UCSD-AML1 (cell line): ENCODE measurements at regions not wholly inside any gene's neighbourhood (a gene's known extent, or its start where the extent isn't known, plus 50 kb on each side); places are given as distances from the start of the nearest gene placed in this dataset.
"Not testable (repeated sequence)": the region's sequence is repeated elsewhere in the genome, so short reads cannot be mapped to it uniquely, and the experiment has no call there.

Experiments used
- DNase-seq: peaks from one replicate; lab custom pipeline; 2025; ENCODE audit not compliant: unreplicated experiment; lab: John Stamatoyannopoulos, UW

DNA sequence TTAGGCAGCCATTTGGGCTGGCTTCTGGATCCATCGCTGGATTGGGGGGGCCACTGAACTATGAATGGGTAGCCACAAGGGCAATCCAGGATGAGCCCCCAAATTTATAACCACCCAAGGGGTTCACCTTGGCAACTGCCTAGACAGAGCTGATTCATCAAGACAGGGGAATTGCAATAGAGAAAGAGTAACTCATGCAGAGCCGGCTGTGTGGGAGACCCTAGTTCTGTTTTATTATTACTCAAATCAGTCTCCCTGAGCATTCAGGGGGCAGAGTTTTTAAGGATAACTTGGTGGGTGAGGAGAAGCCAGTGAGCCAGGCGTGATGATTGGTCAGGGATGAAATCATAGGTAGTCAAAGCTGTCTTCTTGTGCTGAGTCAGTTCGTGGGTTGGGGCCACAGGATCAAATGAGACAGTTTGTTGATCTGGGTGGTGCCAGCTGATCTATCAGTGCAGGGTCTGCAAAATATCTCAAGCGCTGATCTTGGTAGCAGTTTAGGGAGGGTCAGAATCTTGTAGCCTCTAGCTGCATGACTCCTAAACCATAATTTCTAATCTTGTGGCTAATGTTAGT is 57.9 kb downstream of the DNAJB9 start:
- no peak for DNase-seq

DNA sequence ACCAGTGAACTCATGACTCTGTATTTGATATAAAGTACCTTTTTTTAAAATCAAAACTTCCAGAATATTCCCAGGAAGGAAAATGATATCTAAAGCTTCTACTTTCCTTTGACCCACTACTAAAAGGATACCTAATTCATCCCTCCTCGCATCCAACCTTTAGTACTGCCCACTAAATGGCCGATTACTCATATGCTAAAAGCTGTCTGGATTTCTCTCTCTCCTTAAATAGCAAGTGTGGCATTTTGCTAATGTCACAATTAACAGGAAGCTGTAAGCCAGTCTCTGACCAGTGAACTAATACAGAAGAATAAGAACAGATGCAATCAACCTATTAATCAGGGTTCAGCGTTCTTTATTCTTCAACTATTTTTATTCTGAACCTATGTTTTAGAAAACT is 59.0 kb downstream of the DNAJB9 start:
- no peak for DNase-seq

DNA sequence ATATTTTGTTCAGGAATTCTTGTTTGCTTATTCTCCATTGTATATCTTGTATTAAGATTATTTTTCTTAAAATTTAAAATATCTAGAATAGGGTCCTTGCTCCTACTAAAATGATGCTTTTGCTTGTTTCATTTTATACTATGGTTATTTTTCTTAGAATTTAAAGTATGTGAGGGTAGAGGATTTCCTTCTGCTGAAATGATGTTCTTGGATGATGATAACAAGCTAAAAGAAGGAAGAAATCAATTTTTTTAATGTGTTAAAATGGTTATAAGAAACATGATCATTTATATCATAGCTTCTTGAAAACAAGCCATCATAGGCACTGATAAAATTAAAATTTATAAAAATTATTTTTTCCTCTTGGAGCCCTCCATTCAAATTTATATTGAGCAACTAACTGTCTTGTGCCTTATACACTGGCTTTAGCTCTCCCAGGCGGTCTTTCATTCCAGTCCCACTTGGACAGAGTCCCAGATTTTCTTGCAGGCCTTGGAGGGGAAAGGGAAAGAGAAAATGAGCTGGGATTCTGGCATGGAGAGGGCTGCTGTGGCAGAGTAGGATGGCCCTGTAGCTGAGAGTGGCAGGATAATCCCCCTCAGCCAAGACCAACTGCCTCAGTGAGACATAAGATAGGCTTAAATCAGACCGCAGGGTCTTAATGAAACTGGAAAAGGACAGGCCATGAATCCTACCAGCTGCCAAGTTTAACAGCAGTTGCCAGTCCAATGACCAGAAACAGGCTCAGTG is 60.2 kb downstream of the DNAJB9 start:
- DNase-seq: no peak

DNA sequence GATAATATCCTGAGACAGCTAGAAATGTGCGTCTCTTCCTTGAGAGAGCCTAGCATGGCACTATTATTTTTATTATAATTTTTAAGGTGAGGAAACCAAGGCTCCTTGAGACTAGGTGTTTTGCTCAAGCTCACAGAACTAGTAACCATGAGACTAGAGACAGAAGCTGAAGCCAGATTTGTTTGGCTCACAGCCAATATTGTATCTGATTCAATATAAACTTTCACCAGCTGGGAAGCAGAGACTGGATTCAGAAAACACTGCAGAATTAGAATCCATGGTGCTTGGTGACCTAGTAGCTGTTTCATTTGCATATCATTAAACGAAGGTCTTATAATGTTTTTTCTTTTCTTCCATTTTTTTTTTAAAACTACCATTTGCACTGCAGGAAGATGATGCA is 64.4 kb downstream of the DNAJB9 start:
- no peak for DNase-seq

DNA sequence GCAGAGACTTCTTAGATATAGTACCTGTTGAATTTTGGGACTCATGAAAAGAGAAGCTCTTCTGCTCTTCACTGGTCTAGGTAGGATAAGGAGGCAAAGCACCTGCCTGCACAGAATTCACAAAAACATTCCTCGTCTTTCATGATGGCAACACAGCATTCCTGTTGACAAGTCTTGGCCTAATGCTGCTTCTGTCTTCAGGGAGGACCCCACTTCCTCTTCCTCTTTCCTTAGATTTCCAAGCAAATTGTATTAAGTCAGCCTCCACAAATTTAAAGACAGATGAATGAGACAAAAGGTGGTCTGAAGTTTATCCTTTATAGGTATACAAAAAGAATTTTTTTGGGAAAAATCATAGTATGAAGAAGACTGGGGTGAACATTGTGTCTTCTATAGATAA is 64.9 kb downstream of the DNAJB9 start:
- no peak for DNase-seq

DNA sequence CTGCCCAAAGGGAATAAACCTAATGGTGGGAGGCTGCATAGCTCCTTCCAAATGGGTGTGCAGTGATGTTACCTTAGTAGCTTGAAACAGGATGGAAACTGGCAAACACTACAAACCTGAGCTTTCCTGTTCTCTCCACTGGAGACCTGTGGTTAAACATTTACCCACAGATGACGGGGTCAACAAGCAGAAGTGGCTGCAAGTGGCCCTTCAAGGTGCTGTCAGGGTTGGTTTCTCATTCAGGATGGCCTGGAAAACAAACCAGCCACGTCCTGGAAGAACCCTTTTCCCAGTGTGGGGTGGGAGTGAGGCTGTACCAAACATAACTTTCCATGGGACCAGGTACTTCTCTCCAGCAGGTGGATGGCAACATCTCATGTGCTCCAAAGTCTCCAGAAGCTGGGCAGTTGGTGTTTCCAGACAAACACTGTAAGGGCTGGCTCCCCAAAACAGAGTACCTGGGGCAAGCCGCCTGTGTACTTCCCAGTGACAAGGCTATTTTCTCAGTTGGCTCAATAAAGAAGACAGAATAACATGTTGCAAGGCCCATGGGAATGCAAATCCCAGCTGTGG is 67.5 kb downstream of the DNAJB9 start:
- no peak for DNase-seq

DNA sequence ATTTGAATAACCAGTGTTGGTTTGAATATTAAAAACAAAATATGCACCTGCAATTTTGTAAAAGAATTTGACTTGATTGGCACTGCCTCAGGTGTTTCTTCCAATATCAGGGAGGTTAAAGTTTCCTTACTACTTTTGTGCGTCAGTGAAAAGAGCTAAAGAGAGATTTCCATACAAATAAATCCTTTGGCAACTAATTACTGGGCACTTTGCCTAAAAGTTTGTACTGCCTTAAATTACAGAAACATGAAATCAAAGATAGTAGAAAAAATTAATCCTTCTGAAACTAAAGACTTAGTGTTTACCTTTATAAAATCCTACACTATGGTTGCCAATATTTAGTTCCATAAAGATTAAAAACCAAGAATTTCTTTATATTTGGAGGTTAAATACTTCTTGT is 72.5 kb downstream of the DNAJB9 start:
- no peak for DNase-seq

DNA sequence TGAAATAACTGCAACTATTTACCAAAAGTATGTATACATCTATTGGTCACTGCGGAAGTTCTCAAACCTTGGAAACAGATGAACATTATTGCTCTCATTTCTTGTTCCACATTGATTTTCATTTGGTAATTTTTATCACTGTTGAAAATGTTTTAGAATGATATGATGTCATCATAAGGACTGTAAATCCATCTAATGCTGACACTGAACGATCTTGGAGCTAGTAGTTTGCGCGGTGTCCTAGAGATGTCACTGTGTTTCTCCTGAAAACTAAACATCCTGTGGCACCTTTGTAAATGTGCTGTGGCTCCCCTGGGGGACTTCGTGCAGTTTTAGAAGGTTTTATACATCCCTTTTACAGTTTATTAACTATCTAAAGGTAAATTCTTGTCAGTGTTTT is 73.5 kb downstream of the DNAJB9 start:
- DNase-seq: no peak

DNA sequence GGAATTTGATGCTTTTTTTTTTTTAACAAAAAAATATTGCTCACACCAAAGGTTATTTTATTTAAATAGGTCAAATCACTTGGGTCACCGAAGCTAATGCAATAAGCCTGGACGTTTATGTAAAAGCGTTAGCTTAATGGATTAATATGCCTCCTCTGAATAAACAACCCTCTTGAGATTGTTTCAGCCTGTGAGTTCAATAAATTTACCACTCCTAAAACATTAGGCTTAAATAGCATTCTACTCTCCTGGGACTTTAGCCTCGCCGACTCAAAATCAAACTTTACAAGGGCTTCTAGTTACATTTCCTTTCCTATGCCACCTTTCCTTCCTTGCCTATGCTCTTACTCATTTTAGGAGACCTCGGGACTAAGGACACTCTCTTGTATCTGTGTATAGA is 79.3 kb downstream of the DNAJB9 start:
- no peak for DNase-seq

DNA sequence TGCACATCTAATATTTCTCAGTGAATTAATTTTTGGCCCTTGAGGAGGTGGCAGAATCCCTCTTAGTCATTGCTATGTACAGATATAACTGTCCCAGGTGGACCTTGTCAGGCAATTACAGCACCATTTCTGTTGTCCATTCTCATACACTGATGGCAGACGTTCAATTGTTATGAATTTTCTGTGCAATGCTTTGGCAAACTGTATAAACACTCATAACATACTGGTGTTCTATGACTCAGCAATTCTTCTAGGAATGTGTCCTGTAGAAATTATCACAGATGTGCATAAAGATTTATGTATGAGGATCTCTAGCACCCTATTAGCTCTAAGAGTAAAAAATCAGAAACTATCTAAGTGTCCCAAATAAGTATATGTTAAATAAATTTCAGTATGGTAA is 80.8 kb downstream of the DNAJB9 start:
- no peak for DNase-seq

DNA sequence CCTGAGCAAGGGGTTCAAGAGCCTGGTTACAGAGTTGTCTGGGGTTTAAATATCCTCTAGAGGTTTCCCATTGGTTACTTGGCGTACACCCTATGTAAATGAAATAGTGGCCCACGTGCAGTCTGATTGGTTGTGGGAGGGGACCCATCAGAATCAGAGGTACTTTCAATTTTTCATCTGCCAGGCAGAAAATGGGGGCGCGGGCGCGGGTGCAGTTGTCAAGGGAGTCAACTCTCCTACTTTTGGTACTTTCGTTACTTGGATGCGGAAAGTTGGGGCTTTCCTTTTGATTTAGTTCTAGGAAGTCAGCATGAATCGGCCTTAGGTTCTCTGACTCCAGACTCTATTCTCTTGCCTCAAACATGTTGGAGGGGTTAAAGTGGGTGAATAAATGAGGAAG is 83.2 kb downstream of the DNAJB9 start:
- no peak for DNase-seq

DNA sequence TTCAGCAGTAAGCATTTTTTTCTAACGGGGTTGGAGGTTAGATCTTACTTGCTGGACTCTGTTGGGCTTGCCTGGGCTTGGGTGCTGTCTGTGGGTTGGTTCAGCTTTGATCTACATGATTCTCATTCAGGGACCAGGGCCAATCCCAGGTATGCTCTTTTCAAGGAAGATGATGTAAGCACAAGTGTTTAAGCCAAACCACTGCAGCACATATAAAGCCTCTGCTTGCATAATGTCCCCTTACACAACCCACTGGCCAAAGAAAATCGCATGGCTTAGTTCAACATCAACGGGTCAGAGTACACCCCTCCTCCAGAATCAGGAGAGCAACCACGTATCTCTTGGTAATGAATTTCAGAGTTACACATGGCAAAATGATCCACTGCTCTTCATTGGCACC is 83.9 kb downstream of the DNAJB9 start:
- DNase-seq: no peak

DNA sequence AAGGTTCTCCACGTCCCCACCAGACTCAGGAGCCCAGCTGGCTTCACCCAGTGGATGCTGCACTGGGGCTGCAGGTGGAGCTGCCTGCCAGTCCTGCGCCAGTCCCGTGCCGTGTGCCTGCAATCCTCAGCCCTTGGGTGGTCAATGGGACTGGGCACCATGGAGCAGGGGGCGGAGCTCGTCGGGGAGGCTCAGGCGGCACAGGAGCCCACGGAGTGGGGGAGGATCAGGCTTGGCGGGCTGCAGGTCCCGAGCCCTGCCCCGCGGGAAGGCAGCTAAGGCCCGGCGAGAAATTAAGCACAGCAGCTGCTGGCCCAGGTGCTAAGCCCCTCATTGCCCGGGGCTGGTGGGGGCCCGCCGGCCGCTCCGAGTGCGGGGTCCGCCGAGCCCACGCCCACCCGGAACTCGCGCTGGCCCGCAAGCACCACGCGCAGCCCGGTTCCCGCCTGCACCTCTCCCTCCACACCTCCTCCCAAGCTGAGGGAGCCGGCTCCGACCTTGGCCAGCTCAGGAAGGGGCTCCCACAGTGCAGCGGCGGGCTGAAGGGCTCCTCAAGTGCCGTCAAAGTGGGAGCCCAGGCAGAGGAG is 87.6 kb downstream of the DNAJB9 start:
- DNase-seq: not testable (repeated sequence)

DNA sequence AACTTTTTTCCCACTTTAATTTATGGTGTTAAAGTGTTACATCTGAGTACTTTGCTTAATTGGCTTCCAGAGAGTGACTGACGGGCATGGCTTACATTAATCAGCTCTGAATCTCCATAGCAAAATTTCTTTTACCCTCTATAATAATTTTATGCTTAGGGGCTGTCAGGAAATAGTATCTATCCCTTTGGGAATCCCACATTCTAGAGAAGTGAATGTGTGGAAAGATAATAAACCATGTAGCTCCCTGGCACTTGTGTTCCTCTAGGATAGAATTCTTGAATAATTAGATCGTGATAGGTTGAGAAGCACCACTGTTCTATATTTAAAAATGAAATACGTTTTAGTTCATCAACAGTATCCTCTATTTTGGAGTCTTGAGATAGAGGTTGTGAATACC is 89.6 kb downstream of the DNAJB9 start:
- no peak for DNase-seq

DNA sequence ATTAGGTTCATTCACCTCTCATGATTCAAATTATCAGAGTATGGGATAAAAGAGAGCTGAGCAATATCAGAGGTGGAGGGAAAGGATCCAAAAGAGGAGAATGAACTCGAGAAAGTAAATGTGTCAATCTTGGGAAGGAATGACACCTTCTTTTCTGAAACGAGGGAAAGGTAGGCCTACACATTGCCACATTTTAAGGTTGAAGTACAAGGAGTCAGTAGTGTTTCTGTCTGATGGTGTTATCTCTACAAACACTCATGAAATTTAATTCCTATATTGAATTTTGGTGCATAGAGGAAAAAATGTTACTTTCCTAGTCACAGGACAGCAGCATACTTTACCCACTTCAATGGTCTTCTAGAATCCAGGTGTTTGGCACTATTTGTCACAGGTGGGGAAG is 90.2 kb downstream of the DNAJB9 start:
- no peak for DNase-seq

DNA sequence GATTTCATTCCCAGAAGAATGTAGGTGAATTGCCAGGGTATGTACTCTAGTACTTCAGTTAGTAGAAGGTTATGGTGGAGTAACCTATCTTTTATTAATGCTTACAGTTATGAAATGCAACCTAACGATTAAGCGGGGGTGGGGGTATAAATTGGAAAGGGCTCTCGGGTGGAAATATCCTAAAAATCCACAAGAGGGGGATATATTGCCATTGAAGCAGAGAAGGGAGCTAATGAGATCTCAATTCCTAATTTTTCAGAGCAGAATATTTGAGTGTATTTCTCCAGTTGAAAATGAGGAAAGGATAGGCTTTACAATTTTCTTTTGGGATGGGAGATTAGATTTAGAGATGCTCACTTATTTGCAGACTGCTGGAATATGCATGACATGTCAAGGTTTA is 90.8 kb downstream of the DNAJB9 start:
- DNase-seq: no peak

DNA sequence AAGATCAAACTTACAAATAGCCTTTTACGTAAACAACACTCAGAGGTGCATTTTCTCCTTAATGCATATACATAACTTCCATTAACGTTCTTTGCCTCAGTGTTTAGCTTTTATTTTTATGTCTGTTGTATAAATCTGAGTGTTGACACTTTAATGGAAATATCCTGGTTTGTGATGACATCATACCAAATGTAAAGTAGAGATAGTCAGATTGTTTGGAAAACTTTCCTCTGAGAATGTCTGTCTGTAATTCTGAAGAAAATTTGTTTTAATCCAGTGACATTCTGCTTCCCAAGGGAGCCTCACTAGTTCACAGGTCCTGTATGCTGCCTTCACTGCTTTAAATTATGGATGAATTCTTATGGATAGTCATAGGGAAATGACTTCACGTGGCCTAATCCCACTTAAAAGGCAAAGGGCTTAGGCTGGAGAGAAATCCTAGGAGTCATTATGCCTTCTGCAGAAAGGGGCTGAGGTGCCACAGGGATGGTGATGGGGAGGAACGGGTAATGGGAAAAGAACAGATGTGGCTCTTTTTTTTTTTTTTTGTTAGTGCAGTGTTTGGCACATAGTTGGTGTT is 93.2 kb downstream of the DNAJB9 start:
- DNase-seq: no peak

DNA sequence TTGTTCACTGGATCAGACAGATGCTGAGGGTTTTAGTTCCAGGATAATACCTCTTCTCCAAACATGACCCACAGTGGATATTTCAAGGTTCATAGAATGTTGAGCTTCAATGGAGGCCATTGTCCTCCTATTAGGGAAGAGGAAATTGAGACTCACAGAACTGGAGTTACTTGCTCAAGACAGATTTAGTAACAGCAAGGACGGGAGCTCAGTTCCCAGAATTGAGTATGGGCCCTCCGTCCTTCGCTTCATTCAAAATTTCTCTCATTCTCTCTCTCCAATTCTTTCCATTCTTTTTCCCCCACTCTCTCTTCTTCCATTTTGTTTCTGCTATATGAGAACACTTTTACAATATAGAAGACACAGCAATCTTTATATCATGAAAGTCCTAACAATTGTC is 94.0 kb downstream of the DNAJB9 start:
- no peak for DNase-seq

DNA sequence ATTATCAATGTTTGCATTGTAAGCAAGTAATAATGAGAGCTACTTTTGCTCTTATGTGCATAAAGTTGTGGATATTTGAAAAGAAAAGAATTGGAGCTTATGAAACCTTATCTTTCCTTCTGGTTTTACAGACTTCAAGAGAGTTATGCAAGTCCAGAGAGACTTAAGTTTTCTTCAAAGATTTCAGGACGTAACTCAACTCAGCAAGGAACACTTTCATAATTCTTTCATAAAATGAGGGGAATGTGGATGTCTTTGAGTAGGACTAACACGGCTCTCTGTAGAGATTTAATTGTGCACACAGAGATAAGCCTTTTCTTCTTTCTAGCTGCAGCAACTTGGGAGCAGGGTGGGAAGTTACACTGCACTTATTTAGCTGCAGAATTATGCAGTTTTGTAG is 97.5 kb downstream of the DNAJB9 start:
- DNase-seq: no peak

DNA sequence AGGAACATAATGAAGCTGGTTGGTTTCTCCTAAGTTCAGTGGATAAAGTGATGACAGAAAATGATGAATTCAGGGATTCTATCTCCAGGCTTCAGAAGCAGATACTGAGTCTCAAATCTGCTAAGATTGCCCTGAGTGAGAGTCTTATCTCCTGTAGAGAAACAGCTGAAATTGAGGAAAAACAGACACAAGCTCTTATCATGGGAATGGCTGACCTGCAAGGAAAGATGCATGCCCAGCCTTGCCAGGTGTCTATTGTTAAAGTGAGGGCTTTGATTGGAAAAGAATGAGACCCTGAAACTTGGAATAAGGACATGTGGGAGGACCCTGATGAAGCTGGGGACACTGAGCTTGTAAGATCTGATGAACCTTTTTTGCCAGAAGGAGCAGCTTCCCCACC is 100.3 kb downstream of the DNAJB9 start:
- DNase-seq: no peak

DNA sequence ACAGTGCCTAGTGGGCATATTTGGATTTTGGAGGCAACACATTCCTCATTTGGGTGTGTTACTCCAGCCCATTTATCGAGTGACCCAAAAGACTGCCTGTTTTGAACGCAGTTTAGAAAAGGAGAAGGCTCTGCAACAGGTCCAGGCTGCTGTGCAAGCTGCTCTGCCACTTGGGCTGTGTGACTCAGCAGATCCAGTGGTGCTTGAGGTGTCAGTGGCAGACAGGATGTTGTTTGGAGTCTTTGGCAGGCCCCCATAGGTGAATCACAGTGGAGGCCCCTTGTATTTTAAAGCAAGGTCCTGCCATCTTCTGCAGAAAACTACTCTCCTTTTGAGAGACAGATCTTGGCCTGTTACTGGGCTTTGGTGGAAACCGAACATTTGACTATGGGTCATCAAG is 104.0 kb downstream of the DNAJB9 start:
- DNase-seq: not testable (repeated sequence)

DNA sequence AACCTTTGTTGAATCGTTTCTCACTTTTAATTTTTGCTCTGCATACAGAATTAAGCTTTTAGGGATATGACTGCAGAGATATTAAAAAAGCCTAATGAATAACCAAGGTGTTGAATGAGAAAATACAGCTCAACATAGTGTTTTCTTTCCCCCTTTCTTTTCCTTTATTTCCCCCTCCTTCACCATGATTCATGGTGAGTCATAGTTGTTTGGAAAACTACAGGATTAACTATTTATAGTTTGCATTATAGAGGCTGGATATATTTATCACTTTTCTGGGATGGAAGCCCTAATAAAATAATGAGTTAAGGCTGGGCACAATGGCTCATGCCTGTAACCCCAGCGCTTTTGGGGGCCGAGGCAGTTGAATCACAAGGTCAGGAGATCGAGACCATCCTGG is 115.0 kb downstream of the DNAJB9 start:
- no peak for DNase-seq
